ENCODE measurements at regions not wholly inside any gene's neighbourhood (a gene's known extent, or its start where the extent isn't known, plus 50 kb on each side); places are given as distances from the start of the nearest gene placed in this dataset.
A peak's percentile ranks its signal among the peaks of the same experiment; 100 is the strongest.

- BruUV-seq (replicated peaks) = no TSS peak
- intact Hi-C loops (cut with micrococcal nuclease; ENCODE audit: unreplicated experiment) = no loop called here
Observed at GRCh38 chr3:150260398-150260710, 147.7 kb upstream of the TSC22D2 start.

DNA sequence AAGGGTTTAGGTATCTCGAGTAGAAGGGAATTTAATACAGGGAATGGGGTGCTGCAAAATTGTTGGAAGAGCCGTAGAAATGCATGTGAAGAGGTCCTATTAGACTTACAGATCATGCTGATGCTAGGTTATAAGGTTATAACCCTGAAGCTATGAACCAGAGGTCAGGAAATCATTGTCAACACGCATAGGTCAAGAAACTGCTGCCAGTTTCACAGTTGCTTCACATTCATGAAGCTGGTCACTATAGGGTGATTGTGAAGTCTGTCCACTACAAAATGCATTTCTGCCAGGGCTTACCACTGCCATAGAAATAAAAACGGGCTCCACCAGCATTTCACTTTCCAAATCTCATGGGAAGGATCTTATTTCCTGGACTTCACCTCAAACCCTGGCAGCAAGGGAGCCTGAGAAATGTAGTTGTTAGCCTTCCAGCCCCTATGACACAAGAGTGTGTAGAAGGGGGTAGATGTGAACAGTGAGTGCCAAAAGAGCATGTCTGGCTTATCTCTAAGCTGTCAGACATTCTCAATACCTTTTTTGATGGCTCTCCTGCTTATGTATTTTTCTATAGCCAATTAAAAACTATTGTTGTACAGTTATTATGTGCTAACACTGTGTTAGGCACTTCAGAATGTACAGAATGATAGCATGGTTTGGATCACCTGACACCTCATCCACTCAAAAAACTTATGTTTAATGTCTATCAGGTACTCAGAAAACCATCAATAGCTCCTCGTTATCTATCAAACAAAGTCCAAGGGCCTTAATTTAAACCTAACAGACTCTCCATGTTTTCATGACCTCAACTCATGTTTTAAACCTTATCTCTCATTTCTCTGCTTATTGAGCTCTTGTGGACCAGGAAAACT is 148.3 kb upstream of the TSC22D2 start:
- Histone ChIP-seq H3K4me1 (ENCODE audit: insufficient read depth, low read length, poor library complexity, severe bottlenecking) (peaks cover 26% of the 10 kb centered on the region), H3K27ac (ENCODE audit: low read depth, low read length, poor library complexity, severe bottlenecking) (no peak overlapping the region), H3K27me3 (replicated peaks; ENCODE audit: insufficient read depth, low read depth, low read length, poor library complexity) (no peaks in the 10 kb centered on the region), H3K36me3 (ENCODE audit: insufficient read depth, low read length, poor library complexity, severe bottlenecking) (no peaks in the 10 kb centered on the region), H3K4me3 (ENCODE audit: low read depth, low read length, poor library complexity, severe bottlenecking) (no peak overlapping the region), H3K9me3 (ENCODE audit: low read depth, low read length, poor library complexity, severe bottlenecking) (no peaks in the 10 kb centered on the region)
- CTCF ChIA-PET = no interaction called here
- TF ChIP-seq CTCF (conservative IDR thresholded peaks at IDR 0.05; ENCODE audit: low read depth, low read length) (no peak), EZH2 (IDR thresholded peaks at IDR 0.05; ENCODE audit: borderline replicate concordance, low read depth, low read length, poor library complexity, severe bottlenecking) (no peak)
- POLR2A ChIA-PET (ENCODE audit: low non-redundant PET) = no interaction called here
- intact Hi-C loops (cut with micrococcal nuclease; ENCODE audit: unreplicated experiment) = no loop called here
- no peak for DNase-seq (ENCODE audit: low spot score)
- BruUV-seq (replicated peaks) = no TSS peak

More at GRCh38 chr3:150260398-150260710, 147.7 kb upstream of the TSC22D2 start:
- Histone ChIP-seq H3K9me3 (ENCODE audit: low read depth, low read length, poor library complexity, severe bottlenecking) (no peaks in the 10 kb centered on the region), H3K27ac (ENCODE audit: low read depth, low read length, poor library complexity, severe bottlenecking) (no peak overlapping the region), H3K4me1 (ENCODE audit: insufficient read depth, low read length, poor library complexity, severe bottlenecking) (peaks cover 30% of the 10 kb centered on the region), H3K36me3 (ENCODE audit: insufficient read depth, low read length, poor library complexity, severe bottlenecking) (no peaks in the 10 kb centered on the region), H3K4me3 (ENCODE audit: low read depth, low read length, poor library complexity, severe bottlenecking) (no peak overlapping the region), H3K27me3 (replicated peaks; ENCODE audit: insufficient read depth, low read depth, low read length, poor library complexity) (no peaks in the 10 kb centered on the region)
- CTCF ChIA-PET = no interaction called here
- TF ChIP-seq EZH2 (IDR thresholded peaks at IDR 0.05; ENCODE audit: borderline replicate concordance, low read depth, low read length, poor library complexity, severe bottlenecking) = no peak
- no peak for TF ChIP-seq CTCF (conservative IDR thresholded peaks at IDR 0.05; ENCODE audit: low read depth, low read length)
- DNase-seq (ENCODE audit: low spot score) = no peak
- POLR2A ChIA-PET (ENCODE audit: low non-redundant PET) = no interaction called here

- no peaks in the 10 kb centered on the region for H3K36me3 ChIP-seq (ENCODE audit: insufficient read depth, low read length, poor library complexity, severe bottlenecking)
- CTCF ChIA-PET = no interaction called here
- H3K27me3 ChIP-seq (replicated peaks; ENCODE audit: insufficient read depth, low read depth, low read length, poor library complexity) = no peaks in the 10 kb centered on the region
- BruUV-seq (replicated peaks) = no TSS peak
- peak; percentile 53 for DNase-seq (ENCODE audit: low spot score)
- H3K27ac ChIP-seq (ENCODE audit: low read depth, low read length, poor library complexity, severe bottlenecking) = peak overlapping the region; percentile 22
- H3K4me3 ChIP-seq (ENCODE audit: low read depth, low read length, poor library complexity, severe bottlenecking) = no peak overlapping the region
- TF ChIP-seq EZH2 (IDR thresholded peaks at IDR 0.05; ENCODE audit: borderline replicate concordance, low read depth, low read length, poor library complexity, severe bottlenecking) (no peak), CTCF (conservative IDR thresholded peaks at IDR 0.05; ENCODE audit: low read depth, low read length) (no peak)
- peaks cover 10% of the 10 kb centered on the region for H3K4me1 ChIP-seq (ENCODE audit: insufficient read depth, low read length, poor library complexity, severe bottlenecking)
- POLR2A ChIA-PET (ENCODE audit: low non-redundant PET) = no interaction called here
- intact Hi-C loops (cut with micrococcal nuclease; ENCODE audit: unreplicated experiment) = no loop called here
- no peaks in the 10 kb centered on the region for H3K9me3 ChIP-seq (ENCODE audit: low read depth, low read length, poor library complexity, severe bottlenecking)
Observed at GRCh38 chr3:150256782-150257181, 151.3 kb upstream of the TSC22D2 start.
